H9 (cell line): ENCODE measurements at regions not wholly inside any gene's neighbourhood (a gene's known extent, or its start where the extent isn't known, plus 50 kb on each side); places are given as distances from the start of the nearest gene placed in this dataset.

Source experiments
- DNase-seq: peaks from one replicate; pipeline ENCODE4 v3.0.0-alpha.2; 2017
- H2AFZ ChIP-seq: one replicate; pipeline ENCODE4 v1.6.1; 2013; ENCODE audit warnings: mild to moderate bottlenecking, low read length, control low read depth, moderate library complexity
- H2AK5ac ChIP-seq: 2 replicates; pipeline ENCODE4 v1.6.1; 2013; ENCODE audit warnings: low read length, control low read depth, mixed read lengths; ENCODE audit not compliant: insufficient read length
- H2BK120ac ChIP-seq: one replicate; pipeline ENCODE4 v1.6.1; 2013; ENCODE audit warnings: low read depth, mild to moderate bottlenecking, low read length, control low read depth, inconsistent platforms; ENCODE audit not compliant: poor library complexity, severe bottlenecking
- H2BK12ac ChIP-seq: 2 replicates; pipeline ENCODE4 v1.6.1; 2013; ENCODE audit warnings: low read length, control low read depth, mixed read lengths, low read depth; ENCODE audit not compliant: insufficient read length
- H2BK15ac ChIP-seq: 2 replicates; pipeline ENCODE4 v1.6.1; 2013; ENCODE audit warnings: low read depth, low read length, control low read depth
- H2BK20ac ChIP-seq: one replicate; pipeline ENCODE4 v1.6.1; 2013; ENCODE audit warnings: low read depth, mild to moderate bottlenecking, low read length, control low read depth, inconsistent platforms; ENCODE audit not compliant: poor library complexity, severe bottlenecking
- H2BK5ac ChIP-seq: 2 replicates; pipeline ENCODE4 v1.6.1; 2013; ENCODE audit warnings: low read length, control low read depth, mixed read lengths; ENCODE audit not compliant: insufficient read length
- H3K14ac ChIP-seq: 2 replicates; pipeline ENCODE4 v1.6.1; 2013; ENCODE audit warnings: low read length, control low read depth; ENCODE audit not compliant: insufficient read depth
- H3K18ac ChIP-seq: 2 replicates; pipeline ENCODE4 v1.6.1; 2013; ENCODE audit warnings: low read depth, mild to moderate bottlenecking, mixed read lengths, low read length, control low read depth; ENCODE audit not compliant: insufficient read length
- H3K23ac ChIP-seq: 2 replicates; pipeline ENCODE4 v1.6.1; 2013; ENCODE audit warnings: low read length, control low read depth, mixed read lengths, low read depth; ENCODE audit not compliant: insufficient read length
- H3K23me2 ChIP-seq: 2 replicates; pipeline ENCODE4 v1.6.1; 2013; ENCODE audit warnings: low read depth, mild to moderate bottlenecking, mixed read lengths, low read length, control low read depth; ENCODE audit not compliant: insufficient read length, poor library complexity, severe bottlenecking
- H3K27ac ChIP-seq: 2 replicates; pipeline ENCODE4 v1.5.1; 2013; ENCODE audit warnings: low read length, control low read depth, mixed read lengths, low read depth; ENCODE audit not compliant: insufficient read length
- H3K27me3 ChIP-seq: 2 replicates; pipeline ENCODE4 v1.6.1; 2013; ENCODE audit warnings: low read length, control low read depth, inconsistent platforms; ENCODE audit not compliant: insufficient read depth
- H3K4ac ChIP-seq: 2 replicates; pipeline ENCODE4 v1.6.1; 2013; ENCODE audit warnings: low read depth, mild to moderate bottlenecking, control low read depth, inconsistent platforms, low read length, moderate library complexity
- H3K4me1 ChIP-seq: 2 replicates; pipeline ENCODE4 v1.6.1; 2013; ENCODE audit warnings: low read length, control low read depth, inconsistent platforms; ENCODE audit not compliant: insufficient read depth
- H3K4me2 ChIP-seq: 2 replicates; pipeline ENCODE4 v1.6.1; 2013; ENCODE audit warnings: low read length, control low read depth, mixed read lengths; ENCODE audit not compliant: insufficient read length, insufficient read depth
- H3K56ac ChIP-seq: 2 replicates; pipeline ENCODE4 v1.6.1; 2013; ENCODE audit warnings: low read depth, mild to moderate bottlenecking, mixed read lengths, low read length, control low read depth; ENCODE audit not compliant: insufficient read length
- H3K79me1 ChIP-seq: 2 replicates; pipeline ENCODE4 v1.6.1; 2013; ENCODE audit warnings: low read depth, mild to moderate bottlenecking, moderate library complexity, low read length, control low read depth, inconsistent platforms; ENCODE audit not compliant: insufficient read depth, poor library complexity, severe bottlenecking
- H3K79me2 ChIP-seq: 2 replicates; pipeline ENCODE4 v1.6.1; 2013; ENCODE audit warnings: low read length, control low read depth, inconsistent platforms; ENCODE audit not compliant: insufficient read depth
- H3K9ac ChIP-seq: 2 replicates; pipeline ENCODE4 v1.6.1; 2013; ENCODE audit warnings: low read length, control low read depth, mixed read lengths; ENCODE audit not compliant: insufficient read length; ENCODE audit errors: extremely low read depth
- H3K9me3 ChIP-seq: one replicate; pipeline ENCODE4 v1.6.1; 2013; ENCODE audit warnings: low read depth, low read length, inconsistent platforms; ENCODE audit not compliant: control insufficient read depth
- H3T11ph ChIP-seq: one replicate; pipeline ENCODE4 v1.6.1; 2013; ENCODE audit warnings: mild to moderate bottlenecking, low read length, control low read depth, inconsistent platforms
- H4K20me1 ChIP-seq: one replicate; pipeline ENCODE4 v1.6.1; 2013; ENCODE audit not compliant: control insufficient read depth, insufficient read length, insufficient read depth
- H4K5ac ChIP-seq: 2 replicates; pipeline ENCODE4 v1.6.1; 2013; ENCODE audit warnings: low read depth, mild to moderate bottlenecking, mixed read lengths, low read length, control low read depth; ENCODE audit not compliant: insufficient read length
- H4K8ac ChIP-seq: replicated peaks from 2 replicates; pipeline ENCODE4 v1.6.1; 2013; ENCODE audit warnings: low read length, control low read depth, mixed read lengths, low read depth; ENCODE audit not compliant: insufficient read length
- H4K91ac ChIP-seq: 2 replicates; pipeline ENCODE4 v1.6.1; 2013; ENCODE audit warnings: low read depth, mild to moderate bottlenecking, moderate library complexity, mixed read lengths, low read length, control low read depth; ENCODE audit not compliant: insufficient read length
- H3K27ac Mint-ChIP-seq, 3 experiments: 2 replicates in 2 of 3; 3 replicates in 1 of 3; pipeline ENCODE4 v1.8.0; 2020 to 2021; ENCODE audit warnings: mixed read lengths in 3 of 3, mild to moderate bottlenecking in 1 of 3, moderate library complexity in 1 of 3
- H3K27me3 Mint-ChIP-seq: 2 replicates; pipeline ENCODE4 v1.8.0; 2021; ENCODE audit warnings: low read depth, mild to moderate bottlenecking, moderate library complexity, mixed read lengths
- H3K36me3 Mint-ChIP-seq, 3 experiments: 2 replicates in 2 of 3; 3 replicates in 1 of 3; pipeline ENCODE4 v1.8.0; 2020 to 2021; ENCODE audit warnings: low read depth in 3 of 3, mixed read lengths in 3 of 3; ENCODE audit not compliant: insufficient read depth in 1 of 3
- H3K4me1 Mint-ChIP-seq, 2 experiments: 2 replicates each; pipeline ENCODE4 v1.8.0; 2020; ENCODE audit warnings: mixed read lengths in 2 of 2
- H3K4me3 Mint-ChIP-seq, 2 experiments: 2 replicates in 1 of 2; 3 replicates in 1 of 2; pipeline ENCODE4 v1.8.0; 2020 to 2021; ENCODE audit warnings: mild to moderate bottlenecking in 2 of 2, mixed read lengths in 2 of 2, moderate library complexity in 1 of 2
- H3K9me3 Mint-ChIP-seq, 2 experiments: 2 replicates in 1 of 2; 3 replicates in 1 of 2; pipeline ENCODE4 v1.8.0; 2020; ENCODE audit warnings: mild to moderate bottlenecking in 2 of 2, mixed read lengths in 2 of 2, moderate library complexity in 1 of 2
- WGBS: extraction: QIAGEN DNeasy Blood & Tissue Kit; methylation state at CpG from one replicate; pipeline ENCODE4 v1.1.7; 2013; ENCODE audit warnings: missing lambda C conversion rate, low lambda C conversion rate, mixed read lengths; ENCODE audit not compliant: insufficient read length; ENCODE audit errors: extremely low coverage; 5-methylcytosine and 5-hydroxymethylcytosine counted together
- TF ChIP-seq, protein P1 (sequence below): fragments of 200-600 bp; sonication (generic); conservative IDR thresholded peaks from 3 replicates; pipeline ENCODE4 v1.8.0; 2021; ENCODE audit warnings: antibody characterized with exemption, mild to moderate bottlenecking

DNA sequence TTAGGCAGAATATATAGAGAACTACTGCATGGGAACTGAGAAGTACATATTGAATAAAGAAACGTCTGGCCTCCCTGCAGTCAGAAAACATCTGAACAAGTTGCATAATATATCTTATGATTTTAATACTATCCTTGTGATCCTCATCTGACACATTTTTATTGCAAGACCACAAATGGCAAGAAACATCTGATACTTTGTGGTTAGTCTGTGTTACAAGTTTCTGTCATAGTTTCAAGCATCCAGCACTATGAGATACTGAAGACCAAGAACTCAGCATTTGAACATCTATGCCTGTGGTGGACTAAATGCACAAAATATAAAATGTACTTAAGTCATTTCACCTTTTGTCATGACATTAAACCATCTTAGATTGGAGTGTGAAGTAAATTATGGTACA is 1175.8 kb upstream of the MIR17HG start:
- no peaks in the 10 kb centered on the region for H3K9me3 Mint-ChIP-seq
- DNase-seq: no peak

More for the DNA sequence above, 1175.8 kb upstream of the MIR17HG start:
- no peaks in the 10 kb centered on the region for H3K79me1 ChIP-seq
- no peak overlapping the region for H4K5ac ChIP-seq
- no peak overlapping the region for H3K14ac ChIP-seq
- no peak overlapping the region for H2AK5ac ChIP-seq
- H3K56ac ChIP-seq: no peak overlapping the region
- H4K8ac ChIP-seq: no peak overlapping the region
- no peaks in the 10 kb centered on the region for H3K23me2 ChIP-seq
- no CpG with 5 or more reads among the region's 1 CpG for WGBS
- Mint-ChIP-seq H3K36me3 (no peaks in the 10 kb centered on the region), H3K4me1 (peaks cover 8 to 9% of the 10 kb centered on the region in 2 experiments), H3K27me3 (no peaks in the 10 kb centered on the region), H3K27ac (no peak overlapping the region), H3K4me3 (no peak overlapping the region)
- no peak overlapping the region for H3K27ac ChIP-seq
- H2BK15ac ChIP-seq: no peak overlapping the region
- H2BK12ac ChIP-seq: no peak overlapping the region
- no peak overlapping the region for H3K18ac ChIP-seq
- H2BK120ac ChIP-seq: no peak overlapping the region
- no peak overlapping the region for H2BK5ac ChIP-seq
- no peak overlapping the region for H3T11ph ChIP-seq
- H3K4me1 ChIP-seq: no peaks in the 10 kb centered on the region
- H3K9me3 ChIP-seq: no peaks in the 10 kb centered on the region
- no peak overlapping the region for H2AFZ ChIP-seq
- no peak overlapping the region for H4K91ac ChIP-seq
- H3K79me2 ChIP-seq: no peaks in the 10 kb centered on the region
- TF ChIP-seq, protein P1, sequence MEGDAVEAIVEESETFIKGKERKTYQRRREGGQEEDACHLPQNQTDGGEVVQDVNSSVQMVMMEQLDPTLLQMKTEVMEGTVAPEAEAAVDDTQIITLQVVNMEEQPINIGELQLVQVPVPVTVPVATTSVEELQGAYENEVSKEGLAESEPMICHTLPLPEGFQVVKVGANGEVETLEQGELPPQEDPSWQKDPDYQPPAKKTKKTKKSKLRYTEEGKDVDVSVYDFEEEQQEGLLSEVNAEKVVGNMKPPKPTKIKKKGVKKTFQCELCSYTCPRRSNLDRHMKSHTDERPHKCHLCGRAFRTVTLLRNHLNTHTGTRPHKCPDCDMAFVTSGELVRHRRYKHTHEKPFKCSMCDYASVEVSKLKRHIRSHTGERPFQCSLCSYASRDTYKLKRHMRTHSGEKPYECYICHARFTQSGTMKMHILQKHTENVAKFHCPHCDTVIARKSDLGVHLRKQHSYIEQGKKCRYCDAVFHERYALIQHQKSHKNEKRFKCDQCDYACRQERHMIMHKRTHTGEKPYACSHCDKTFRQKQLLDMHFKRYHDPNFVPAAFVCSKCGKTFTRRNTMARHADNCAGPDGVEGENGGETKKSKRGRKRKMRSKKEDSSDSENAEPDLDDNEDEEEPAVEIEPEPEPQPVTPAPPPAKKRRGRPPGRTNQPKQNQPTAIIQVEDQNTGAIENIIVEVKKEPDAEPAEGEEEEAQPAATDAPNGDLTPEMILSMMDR: no peak
- H3K27me3 ChIP-seq: no peaks in the 10 kb centered on the region
- no peak overlapping the region for H2BK20ac ChIP-seq
- H4K20me1 ChIP-seq: no peaks in the 10 kb centered on the region
- no peak overlapping the region for H3K4ac ChIP-seq
- no peak overlapping the region for H3K23ac ChIP-seq
- H3K9ac ChIP-seq: no peak overlapping the region
- H3K4me2 ChIP-seq: no peak overlapping the region
